H54 (cell line): ENCODE measurements at regions not wholly inside any gene's neighbourhood (a gene's known extent, or its start where the extent isn't known, plus 50 kb on each side); places are given as distances from the start of the nearest gene placed in this dataset.
"Not testable (repeated sequence)": the region's sequence is repeated elsewhere in the genome, so short reads cannot be mapped to it uniquely, and the experiment has no call there.

Experiments
- DNase-seq: peaks from one replicate; pipeline ENCODE4 v3.0.0; 2011; ENCODE audit warnings: low spot score, mixed read lengths; ENCODE audit not compliant: insufficient read length
- FAIRE-seq: peaks from 3 replicates; lab custom pipeline; 2011; peaks lifted over from hg19 to GRCh38; lab: Jason Lieb, UNC
- POLR2A ChIP-seq: IDR thresholded peaks from 2 replicates; pipeline ENCODE4 v1.6.1; 2011; ENCODE audit warnings: low read depth, mild to moderate bottlenecking, low read length

DNA sequence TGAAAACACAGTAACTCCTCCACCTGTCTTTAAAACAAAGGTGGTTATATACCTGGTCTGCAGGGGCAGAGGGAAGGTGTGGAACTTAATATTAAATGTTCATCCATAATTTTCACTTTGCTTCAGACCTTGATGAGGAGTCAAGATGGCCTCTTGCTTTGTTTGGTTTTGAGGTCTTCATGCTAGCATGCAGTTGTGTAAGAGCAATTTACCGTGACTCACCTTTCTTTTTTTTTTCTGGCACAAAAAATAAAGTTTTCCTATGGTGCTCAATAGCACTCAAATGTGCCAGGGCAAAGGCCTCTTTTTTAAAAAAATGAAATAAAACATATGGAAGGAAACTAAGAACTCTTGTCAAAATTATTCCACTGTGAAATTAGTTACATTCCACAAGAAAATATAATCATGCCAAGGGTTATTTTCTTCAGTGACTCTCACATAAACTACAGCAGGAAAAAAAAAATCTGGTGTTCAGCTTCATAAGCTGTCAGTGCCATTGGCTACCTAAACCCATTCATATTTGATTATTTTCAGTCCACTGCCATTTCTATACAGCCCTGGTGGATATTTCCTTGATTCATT is 128.2 kb downstream of the SLC7A11 start:
- DNase-seq = no peak
- no peak for FAIRE-seq
- no peak for TF ChIP-seq POLR2A

DNA sequence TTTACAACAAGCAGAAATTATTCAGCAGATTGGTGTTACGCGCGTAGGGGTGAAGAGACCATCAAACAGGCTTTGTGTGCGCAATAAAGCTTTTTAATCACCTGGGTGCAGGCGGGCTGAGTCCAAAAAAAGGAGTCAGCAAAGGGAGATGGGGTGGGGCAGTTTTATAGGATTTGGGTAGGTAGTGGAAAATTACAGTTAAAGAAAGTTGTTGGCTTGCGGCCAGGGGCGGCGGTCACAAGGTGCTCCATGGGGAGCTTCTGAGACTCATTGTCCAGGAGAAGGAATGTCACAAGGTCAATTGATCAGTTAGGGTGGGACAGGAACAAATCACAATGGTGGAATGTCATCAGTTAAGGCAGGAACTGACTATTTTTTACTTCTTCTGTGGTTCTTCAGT is 129.3 kb downstream of the SLC7A11 start:
- not testable (repeated sequence) for DNase-seq, FAIRE-seq

DNA sequence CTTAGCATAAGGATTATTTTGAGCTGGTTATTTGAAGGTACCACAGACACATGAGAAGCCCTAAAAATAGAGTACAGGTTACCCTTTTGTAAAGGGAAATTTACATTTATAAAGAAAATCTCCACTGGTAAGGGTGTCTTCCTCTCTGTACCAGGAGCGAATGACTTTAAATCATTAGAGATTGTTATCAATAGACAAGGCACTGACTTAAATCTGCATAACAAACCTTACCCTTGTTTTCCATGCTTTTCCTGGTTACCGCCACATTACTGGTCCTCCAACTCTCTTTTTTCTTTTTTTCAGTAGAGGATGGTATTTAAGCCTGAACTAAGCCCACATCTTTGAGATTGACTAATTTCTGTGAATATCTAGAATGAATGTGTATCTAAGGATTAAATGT is 129.8 kb downstream of the SLC7A11 start:
- no peak for DNase-seq
- TF ChIP-seq POLR2A = no peak
- FAIRE-seq = no peak

DNA sequence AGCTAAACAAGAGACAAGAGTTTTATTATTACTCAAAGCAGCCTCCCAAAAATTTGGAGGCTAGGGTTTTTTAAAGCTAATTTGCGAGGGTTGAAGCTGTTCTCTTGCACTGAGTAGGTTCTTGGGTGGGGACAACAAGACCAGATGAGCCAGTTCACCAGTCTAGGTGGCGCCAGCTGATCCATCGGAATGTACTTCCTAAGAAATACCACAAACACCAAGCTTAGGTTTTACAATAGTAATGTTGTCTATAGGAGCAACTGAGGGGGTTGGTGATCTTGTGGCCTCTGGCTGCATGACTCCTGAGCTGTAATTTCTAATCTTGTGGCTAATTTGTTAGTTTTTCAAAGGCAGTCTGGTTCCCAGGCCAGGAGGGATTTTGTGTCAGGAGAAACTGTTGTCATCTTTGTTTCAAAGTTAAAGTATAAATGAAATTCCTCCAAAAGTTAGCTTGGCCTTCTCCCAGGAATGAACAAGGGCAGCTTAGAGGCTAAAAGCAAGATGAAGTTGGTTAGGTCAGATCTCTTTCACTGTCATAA is 130.6 kb downstream of the SLC7A11 start:
- TF ChIP-seq POLR2A = no peak
- no peak for DNase-seq
- FAIRE-seq = no peak

DNA sequence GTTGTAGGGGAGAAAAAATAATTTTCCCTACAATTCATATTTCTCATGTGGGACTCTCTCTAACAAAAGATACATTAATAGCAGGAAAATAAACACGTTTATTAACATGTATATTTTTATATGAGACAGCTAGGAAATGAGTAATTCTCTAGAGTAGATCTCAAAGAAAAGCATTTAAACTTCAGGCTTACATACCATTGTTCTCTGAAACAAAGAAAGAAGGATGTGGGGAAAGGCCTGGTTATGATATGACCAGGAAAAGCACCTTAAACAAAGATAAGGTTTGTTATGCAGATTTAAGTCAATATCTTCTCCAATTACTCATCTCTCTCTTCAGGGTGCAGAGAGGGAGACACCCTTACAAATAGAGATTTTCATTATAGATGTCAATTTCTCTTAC is 131.3 kb downstream of the SLC7A11 start:
- no peak for FAIRE-seq
- TF ChIP-seq POLR2A = no peak
- DNase-seq = no peak

DNA sequence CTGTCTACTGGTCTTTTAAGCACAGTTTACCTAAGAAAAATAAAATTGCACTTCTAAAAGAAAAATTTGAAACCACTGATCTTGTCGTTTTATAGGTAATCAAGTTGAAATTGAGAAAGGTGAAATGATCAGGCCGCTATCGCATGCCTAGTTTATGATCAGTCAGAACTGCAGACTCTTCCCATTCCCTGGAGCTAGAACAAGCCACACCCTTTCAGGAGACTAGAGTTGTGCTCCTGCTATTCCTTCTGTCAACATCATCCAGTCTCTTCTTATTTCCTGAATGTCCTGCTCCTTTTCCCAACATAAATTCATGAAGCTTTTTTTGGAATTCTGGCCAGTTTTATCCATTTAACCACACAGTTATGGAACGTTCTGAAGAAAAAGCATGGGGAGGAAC is 135.1 kb downstream of the SLC7A11 start:
- FAIRE-seq (no peak), DNase-seq (no peak)
- no peak for TF ChIP-seq POLR2A

DNA sequence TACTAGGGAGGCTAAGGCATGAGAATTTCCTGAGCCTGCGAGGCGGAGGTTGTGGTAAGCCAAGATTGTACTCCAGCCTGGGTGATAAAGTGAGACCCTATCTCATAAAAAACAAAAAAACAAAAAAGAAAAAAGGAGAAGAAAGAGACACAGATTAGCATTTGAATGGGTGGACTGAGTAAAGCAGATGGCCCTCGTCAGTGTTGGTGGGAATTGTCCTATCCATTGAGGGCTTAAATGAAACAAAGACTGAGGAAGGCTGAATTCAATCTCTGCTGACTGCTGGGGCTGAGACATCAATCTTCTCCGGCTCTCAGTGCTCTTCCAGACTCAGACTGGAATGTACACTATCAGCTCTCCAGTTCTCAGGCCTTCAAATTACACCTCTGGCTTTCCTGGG is 136.8 kb downstream of the SLC7A11 start:
- DNase-seq (no peak), FAIRE-seq (no peak)
- TF ChIP-seq POLR2A = no peak

DNA sequence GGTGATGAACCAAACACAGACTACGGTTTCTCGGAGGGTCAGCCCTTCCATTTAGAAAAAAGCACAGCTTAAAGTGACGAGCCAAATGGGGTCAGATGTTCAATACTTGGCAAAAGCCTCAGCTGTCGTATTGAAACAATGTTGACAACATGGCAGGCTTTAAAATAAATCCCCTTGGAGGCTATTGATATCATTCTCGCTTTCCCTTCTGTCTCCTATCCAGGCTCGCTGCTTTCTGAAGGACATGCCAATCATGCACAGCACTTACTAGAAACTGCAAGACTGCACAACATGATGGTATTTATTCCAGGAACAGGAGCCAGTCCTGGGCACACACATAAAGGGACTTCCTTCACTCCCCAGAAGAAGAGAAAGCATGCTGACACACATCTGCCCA is 137.9 kb downstream of the SLC7A11 start:
- TF ChIP-seq POLR2A = no peak
- DNase-seq (no peak), FAIRE-seq (no peak)

DNA sequence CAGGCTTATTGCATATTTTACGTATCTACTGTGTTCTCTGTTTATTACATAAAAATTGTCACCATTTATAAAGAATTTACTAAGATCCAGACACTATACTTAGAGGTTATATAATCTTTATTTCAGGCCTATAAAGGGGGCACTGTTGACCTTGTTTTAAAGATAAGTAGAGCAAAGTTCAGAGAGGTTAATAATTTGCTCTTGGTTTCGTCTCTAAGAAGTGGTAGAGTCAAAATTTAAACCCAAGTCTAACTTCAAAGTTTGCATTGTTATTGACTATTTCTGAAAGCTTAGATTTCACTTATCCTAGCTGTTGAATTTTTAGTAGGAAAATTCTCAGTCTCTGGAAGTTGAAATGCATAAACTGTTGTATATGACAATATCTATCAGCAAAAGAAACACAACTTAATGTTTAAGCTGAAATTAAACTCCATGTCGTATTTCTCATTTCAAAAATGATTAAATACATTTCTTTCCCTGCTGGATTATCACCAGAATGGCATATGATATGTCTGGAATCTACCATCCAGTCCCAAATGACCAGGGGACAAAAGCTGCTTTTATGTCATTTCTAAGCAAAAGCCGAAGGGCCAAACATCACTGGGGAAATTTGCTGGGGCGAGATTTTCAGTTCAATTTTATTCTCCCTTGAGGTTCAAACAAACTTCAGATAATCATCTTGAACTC is 138.4 kb downstream of the SLC7A11 start:
- DNase-seq = no peak
- FAIRE-seq = no peak
- no peak for TF ChIP-seq POLR2A

DNA sequence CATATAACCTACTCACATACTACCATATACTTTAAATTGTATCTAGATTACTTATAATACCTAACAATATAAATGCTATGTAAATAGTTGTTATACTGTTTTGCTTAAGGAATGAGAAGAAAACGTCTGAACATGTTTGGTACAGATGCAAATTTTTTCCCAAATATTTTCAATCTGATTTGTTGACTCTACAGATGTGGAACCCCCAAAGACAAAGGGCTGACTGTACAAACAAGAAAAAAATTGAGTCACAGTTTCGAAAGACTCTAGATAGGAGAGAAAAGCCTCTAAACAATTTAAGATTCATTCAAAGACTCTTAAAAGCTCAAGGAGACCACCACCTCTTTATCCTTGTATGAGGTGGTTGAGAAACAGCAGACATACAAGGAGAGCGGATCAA is 142.8 kb downstream of the SLC7A11 start:
- FAIRE-seq = no peak
- no peak for DNase-seq
- no peak for TF ChIP-seq POLR2A

DNA sequence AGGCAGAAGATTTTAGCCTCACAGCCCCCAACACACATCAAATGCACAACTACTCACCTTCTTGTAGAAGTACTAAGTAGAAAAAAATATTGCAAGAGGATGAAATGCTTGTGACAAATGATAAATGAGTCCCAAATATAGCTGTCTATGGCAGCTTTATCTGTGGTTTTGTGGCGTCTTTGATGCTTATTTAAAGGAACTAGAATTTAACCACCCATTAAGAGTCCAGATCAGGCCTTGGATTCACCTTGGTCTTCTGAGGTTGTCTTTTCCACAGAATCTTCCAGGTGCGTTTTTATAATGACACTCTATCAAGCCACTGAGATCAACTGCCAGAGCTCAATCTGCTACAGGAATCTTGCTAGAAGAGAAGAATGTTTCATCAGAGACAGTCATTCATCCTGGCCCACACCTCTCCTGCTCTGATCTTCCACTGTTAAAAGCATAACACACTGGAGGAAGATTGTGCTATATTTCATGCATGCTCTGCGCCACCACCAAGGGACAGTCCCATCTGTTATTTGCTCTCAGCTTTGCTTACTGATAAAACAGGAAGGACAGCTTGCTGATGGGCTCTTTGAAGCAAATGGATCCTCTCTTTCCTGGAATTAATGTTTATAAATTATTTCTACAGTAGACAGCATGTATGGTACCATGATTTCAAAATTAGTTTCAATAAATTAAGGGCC is 144.1 kb downstream of the SLC7A11 start:
- no peak for TF ChIP-seq POLR2A
- DNase-seq (no peak), FAIRE-seq (no peak)

DNA sequence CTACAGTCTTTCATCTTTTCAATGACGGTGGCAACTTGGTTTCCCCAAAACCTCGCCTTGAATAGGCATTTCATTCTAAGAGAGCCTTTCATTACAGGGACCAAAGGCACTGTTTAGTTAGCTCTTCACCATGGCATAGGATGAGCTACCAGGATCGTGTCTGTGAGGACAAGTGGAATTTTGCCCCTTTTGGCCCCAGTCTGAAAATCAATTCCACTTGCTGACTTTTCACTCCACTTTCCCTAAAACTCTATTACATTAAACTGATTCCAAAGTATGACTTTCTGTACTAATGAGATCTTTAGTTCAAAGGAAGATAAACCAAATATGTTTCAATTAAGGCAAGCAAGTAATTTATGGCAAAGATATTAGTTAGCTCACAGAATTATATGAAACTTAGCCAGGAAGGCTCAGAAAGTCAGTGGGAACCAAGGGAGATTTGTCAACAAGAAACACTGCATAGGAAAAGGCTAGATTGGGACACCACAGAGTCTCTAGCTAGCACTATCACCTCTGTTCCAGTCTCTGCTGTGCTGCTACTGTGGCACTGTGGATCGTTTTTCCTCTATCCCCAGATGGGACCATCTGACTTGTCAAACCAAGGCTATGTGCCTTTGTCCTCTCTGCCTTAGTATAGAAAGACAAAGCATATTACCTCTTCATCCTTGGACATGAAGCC is 145.6 kb downstream of the SLC7A11 start:
- DNase-seq = no peak
- no peak for TF ChIP-seq POLR2A
- FAIRE-seq = no peak

DNA sequence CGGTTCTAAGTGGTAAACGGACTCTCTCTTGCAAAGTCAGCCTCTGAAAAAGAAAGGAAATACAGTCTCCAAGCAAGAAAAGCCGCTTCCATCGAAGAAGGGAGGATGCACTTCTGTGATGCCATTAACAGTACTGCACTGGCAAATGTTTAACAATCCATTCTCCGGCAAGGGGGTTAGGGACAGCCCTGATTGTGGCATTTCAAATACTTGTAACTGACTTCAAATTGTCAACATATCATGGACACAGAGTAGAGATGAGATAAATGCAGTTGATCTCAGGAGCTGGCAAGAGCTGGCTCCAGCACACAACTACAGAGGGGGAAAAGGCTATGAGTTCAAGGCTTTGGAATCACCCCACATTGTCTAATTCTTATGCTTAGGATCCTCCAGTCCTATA is 146.8 kb downstream of the SLC7A11 start:
- TF ChIP-seq POLR2A = no peak
- FAIRE-seq (no peak), DNase-seq (no peak)

DNA sequence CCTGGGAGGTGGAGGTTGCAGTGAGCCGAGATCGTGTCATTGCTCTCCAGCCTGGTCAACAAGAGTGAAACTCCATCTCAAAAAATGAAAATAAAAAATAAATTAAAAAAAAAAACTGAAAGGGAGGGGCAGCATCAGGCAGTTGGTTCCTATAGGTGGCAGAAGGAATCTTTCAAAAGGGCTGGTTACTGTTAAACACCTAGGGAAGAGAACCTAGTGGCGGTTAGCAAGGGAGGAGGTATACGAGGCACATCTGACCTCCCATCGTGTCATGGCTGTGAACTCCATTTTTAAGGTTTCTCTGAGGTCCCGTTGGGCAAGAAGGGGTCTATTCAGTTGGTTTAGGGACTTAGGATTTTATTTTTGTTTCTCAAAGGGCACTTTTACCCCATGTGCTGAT is 150.1 kb downstream of the SLC7A11 start:
- TF ChIP-seq POLR2A = no peak
- FAIRE-seq (no peak), DNase-seq (no peak)
